ENCODE measurements at regions not wholly inside any gene's neighbourhood (a gene's known extent, or its start where the extent isn't known, plus 50 kb on each side); places are given as distances from the start of the nearest gene placed in this dataset.

GRCh38 chr3:180467177-180467576 lies 134.8 kb upstream of the TTC14 start:
- Histone ChIP-seq H3K4me3 (ENCODE audit: low read length) (no peak overlapping the region), H3K36me3 (ENCODE audit: control insufficient read depth, insufficient read depth, low read length, severe bottlenecking) (no peaks in the 10 kb centered on the region), H3K27me3 (replicated peaks; ENCODE audit: control insufficient read depth, insufficient read depth, low read length) (no peaks in the 10 kb centered on the region), H3K9me3 (ENCODE audit: control insufficient read depth, low read length) (peaks cover 3% of the 10 kb centered on the region), H3K4me1 (ENCODE audit: control insufficient read depth, insufficient read depth, low read length) (no peaks in the 10 kb centered on the region), H3K9ac (ENCODE audit: low read length) (no peak overlapping the region)
- DNase-seq (ENCODE audit: low read depth): no peak

- H3K36me3 ChIP-seq (ENCODE audit: control insufficient read depth, insufficient read depth, low read length, severe bottlenecking): no peaks in the 10 kb centered on the region
- no peaks in the 10 kb centered on the region for H3K9me3 ChIP-seq (ENCODE audit: control insufficient read depth, low read length)
- H3K4me1 ChIP-seq (ENCODE audit: control insufficient read depth, insufficient read depth, low read length): no peaks in the 10 kb centered on the region
- H3K9ac ChIP-seq (ENCODE audit: low read length): no peak overlapping the region
- H3K4me3 ChIP-seq (ENCODE audit: low read length): no peak overlapping the region
- H3K27me3 ChIP-seq (replicated peaks; ENCODE audit: control insufficient read depth, insufficient read depth, low read length): no peaks in the 10 kb centered on the region
- DNase-seq (ENCODE audit: low read depth): no peak
Observed at GRCh38 chr3:180469149-180469548, 132.8 kb upstream of the TTC14 start.

- no peaks in the 10 kb centered on the region for H3K4me1 ChIP-seq (ENCODE audit: control insufficient read depth, insufficient read depth, low read length)
- DNase-seq (ENCODE audit: low read depth): no peak
- no peak overlapping the region for H3K4me3 ChIP-seq (ENCODE audit: low read length)
- no peaks in the 10 kb centered on the region for H3K27me3 ChIP-seq (replicated peaks; ENCODE audit: control insufficient read depth, insufficient read depth, low read length)
- H3K9me3 ChIP-seq (ENCODE audit: control insufficient read depth, low read length): no peaks in the 10 kb centered on the region
- H3K9ac ChIP-seq (ENCODE audit: low read length): no peak overlapping the region
- H3K36me3 ChIP-seq (ENCODE audit: control insufficient read depth, insufficient read depth, low read length, severe bottlenecking): no peaks in the 10 kb centered on the region
Observed at GRCh38 chr3:180478695-180479094, 123.3 kb upstream of the TTC14 start.

- no peaks in the 10 kb centered on the region for H3K9me3 ChIP-seq (ENCODE audit: control insufficient read depth, low read length)
- H3K27me3 ChIP-seq (replicated peaks; ENCODE audit: control insufficient read depth, insufficient read depth, low read length): no peaks in the 10 kb centered on the region
- H3K4me3 ChIP-seq (ENCODE audit: low read length): no peak overlapping the region
- no peak overlapping the region for H3K9ac ChIP-seq (ENCODE audit: low read length)
- H3K4me1 ChIP-seq (ENCODE audit: control insufficient read depth, insufficient read depth, low read length): no peaks in the 10 kb centered on the region
- no peak for DNase-seq (ENCODE audit: low read depth)
- H3K36me3 ChIP-seq (ENCODE audit: control insufficient read depth, insufficient read depth, low read length, severe bottlenecking): no peaks in the 10 kb centered on the region
Observed at GRCh38 chr3:180492047-180492446, 109.9 kb upstream of the TTC14 start.

GRCh38 chr3:180496995-180497394 lies 105.0 kb upstream of the TTC14 start:
- Histone ChIP-seq H3K9ac (ENCODE audit: low read length) (no peak overlapping the region), H3K4me3 (ENCODE audit: low read length) (no peak overlapping the region), H3K4me1 (ENCODE audit: control insufficient read depth, insufficient read depth, low read length) (no peaks in the 10 kb centered on the region), H3K27me3 (replicated peaks; ENCODE audit: control insufficient read depth, insufficient read depth, low read length) (no peaks in the 10 kb centered on the region), H3K9me3 (ENCODE audit: control insufficient read depth, low read length) (peaks cover 25% of the 10 kb centered on the region), H3K36me3 (ENCODE audit: control insufficient read depth, insufficient read depth, low read length, severe bottlenecking) (no peaks in the 10 kb centered on the region)
- DNase-seq (ENCODE audit: low read depth): no peak

- no peaks in the 10 kb centered on the region for H3K36me3 ChIP-seq (ENCODE audit: control insufficient read depth, insufficient read depth, low read length, severe bottlenecking)
- H3K9ac ChIP-seq (ENCODE audit: low read length): no peak overlapping the region
- peaks cover 24% of the 10 kb centered on the region for H3K9me3 ChIP-seq (ENCODE audit: control insufficient read depth, low read length)
- no peak overlapping the region for H3K4me3 ChIP-seq (ENCODE audit: low read length)
- no peaks in the 10 kb centered on the region for H3K4me1 ChIP-seq (ENCODE audit: control insufficient read depth, insufficient read depth, low read length)
- no peak for DNase-seq (ENCODE audit: low read depth)
- no peaks in the 10 kb centered on the region for H3K27me3 ChIP-seq (replicated peaks; ENCODE audit: control insufficient read depth, insufficient read depth, low read length)
Observed at GRCh38 chr3:180516368-180516767, 85.6 kb upstream of the TTC14 start.

GRCh38 chr3:180523040-180523439 lies 78.9 kb upstream of the TTC14 start:
- H3K9ac ChIP-seq (ENCODE audit: low read length): no peak overlapping the region
- no peaks in the 10 kb centered on the region for H3K4me1 ChIP-seq (ENCODE audit: control insufficient read depth, insufficient read depth, low read length)
- no peak overlapping the region for H3K4me3 ChIP-seq (ENCODE audit: low read length)
- DNase-seq (ENCODE audit: low read depth): no peak
- no peaks in the 10 kb centered on the region for H3K27me3 ChIP-seq (replicated peaks; ENCODE audit: control insufficient read depth, insufficient read depth, low read length)
- H3K36me3 ChIP-seq (ENCODE audit: control insufficient read depth, insufficient read depth, low read length, severe bottlenecking): no peaks in the 10 kb centered on the region
- peaks cover 18% of the 10 kb centered on the region for H3K9me3 ChIP-seq (ENCODE audit: control insufficient read depth, low read length)

- Histone ChIP-seq H3K9me3 (ENCODE audit: control insufficient read depth, low read length) (no peaks in the 10 kb centered on the region), H3K4me1 (ENCODE audit: control insufficient read depth, insufficient read depth, low read length) (no peaks in the 10 kb centered on the region), H3K4me3 (ENCODE audit: low read length) (no peak overlapping the region), H3K27me3 (replicated peaks; ENCODE audit: control insufficient read depth, insufficient read depth, low read length) (no peaks in the 10 kb centered on the region), H3K36me3 (ENCODE audit: control insufficient read depth, insufficient read depth, low read length, severe bottlenecking) (no peaks in the 10 kb centered on the region), H3K9ac (ENCODE audit: low read length) (no peak overlapping the region)
- no peak for DNase-seq (ENCODE audit: low read depth)
Observed at GRCh38 chr3:180528843-180529242, 73.1 kb upstream of the TTC14 start.

- Histone ChIP-seq H3K4me1 (ENCODE audit: control insufficient read depth, insufficient read depth, low read length) (no peaks in the 10 kb centered on the region), H3K36me3 (ENCODE audit: control insufficient read depth, insufficient read depth, low read length, severe bottlenecking) (no peaks in the 10 kb centered on the region), H3K9me3 (ENCODE audit: control insufficient read depth, low read length) (no peaks in the 10 kb centered on the region), H3K27me3 (replicated peaks; ENCODE audit: control insufficient read depth, insufficient read depth, low read length) (no peaks in the 10 kb centered on the region), H3K4me3 (ENCODE audit: low read length) (no peak overlapping the region), H3K9ac (ENCODE audit: low read length) (no peak overlapping the region)
- no peak for DNase-seq (ENCODE audit: low read depth)
Observed at GRCh38 chr3:180529778-180530177, 72.2 kb upstream of the TTC14 start.

GRCh38 chr3:180530276-180530675 lies 71.7 kb upstream of the TTC14 start:
- Histone ChIP-seq H3K4me1 (ENCODE audit: control insufficient read depth, insufficient read depth, low read length) (no peaks in the 10 kb centered on the region), H3K4me3 (ENCODE audit: low read length) (no peak overlapping the region), H3K9ac (ENCODE audit: low read length) (no peak overlapping the region), H3K36me3 (ENCODE audit: control insufficient read depth, insufficient read depth, low read length, severe bottlenecking) (no peaks in the 10 kb centered on the region), H3K9me3 (ENCODE audit: control insufficient read depth, low read length) (no peaks in the 10 kb centered on the region), H3K27me3 (replicated peaks; ENCODE audit: control insufficient read depth, insufficient read depth, low read length) (no peaks in the 10 kb centered on the region)
- DNase-seq (ENCODE audit: low read depth): no peak

GRCh38 chr3:180531303-180532278 lies 70.4 kb upstream of the TTC14 start:
- Histone ChIP-seq H3K9ac (ENCODE audit: low read length) (no peak overlapping the region), H3K27me3 (replicated peaks; ENCODE audit: control insufficient read depth, insufficient read depth, low read length) (no peaks in the 10 kb centered on the region), H3K36me3 (ENCODE audit: control insufficient read depth, insufficient read depth, low read length, severe bottlenecking) (no peaks in the 10 kb centered on the region), H3K4me1 (ENCODE audit: control insufficient read depth, insufficient read depth, low read length) (no peaks in the 10 kb centered on the region), H3K4me3 (ENCODE audit: low read length) (no peak overlapping the region), H3K9me3 (ENCODE audit: control insufficient read depth, low read length) (no peaks in the 10 kb centered on the region)
- DNase-seq (ENCODE audit: low read depth): no peak

- no peak overlapping the region for H3K9ac ChIP-seq (ENCODE audit: low read length)
- H3K4me1 ChIP-seq (ENCODE audit: control insufficient read depth, insufficient read depth, low read length): no peaks in the 10 kb centered on the region
- no peak for DNase-seq (ENCODE audit: low read depth)
- no peak overlapping the region for H3K4me3 ChIP-seq (ENCODE audit: low read length)
- no peaks in the 10 kb centered on the region for H3K9me3 ChIP-seq (ENCODE audit: control insufficient read depth, low read length)
- H3K27me3 ChIP-seq (replicated peaks; ENCODE audit: control insufficient read depth, insufficient read depth, low read length): no peaks in the 10 kb centered on the region
- no peaks in the 10 kb centered on the region for H3K36me3 ChIP-seq (ENCODE audit: control insufficient read depth, insufficient read depth, low read length, severe bottlenecking)
Observed at GRCh38 chr3:180534828-180535227, 67.1 kb upstream of the TTC14 start.
